PC-3 (cell line): ENCODE measurements at regions not wholly inside any gene's neighbourhood (a gene's known extent, or its start where the extent isn't known, plus 50 kb on each side); places are given as distances from the start of the nearest gene placed in this dataset.

Experiments
- EZH2 ChIP-seq: fragments of 300-600 bp; sonication (generic); IDR thresholded peaks from one replicate; pipeline ENCODE4 v1.6.1; 2017; ENCODE audit warnings: antibody characterized with exemption, mild to moderate bottlenecking, low read length; ENCODE audit not compliant: unreplicated experiment
- TF ChIP-seq, protein P1 (sequence below): fragments of 300-600 bp; sonication (generic); conservative IDR thresholded peaks from 2 replicates; pipeline ENCODE4 v1.5.1; 2017; ENCODE audit warnings: antibody characterized with exemption, low read depth, mild to moderate bottlenecking, low read length

- TF ChIP-seq, protein P1, sequence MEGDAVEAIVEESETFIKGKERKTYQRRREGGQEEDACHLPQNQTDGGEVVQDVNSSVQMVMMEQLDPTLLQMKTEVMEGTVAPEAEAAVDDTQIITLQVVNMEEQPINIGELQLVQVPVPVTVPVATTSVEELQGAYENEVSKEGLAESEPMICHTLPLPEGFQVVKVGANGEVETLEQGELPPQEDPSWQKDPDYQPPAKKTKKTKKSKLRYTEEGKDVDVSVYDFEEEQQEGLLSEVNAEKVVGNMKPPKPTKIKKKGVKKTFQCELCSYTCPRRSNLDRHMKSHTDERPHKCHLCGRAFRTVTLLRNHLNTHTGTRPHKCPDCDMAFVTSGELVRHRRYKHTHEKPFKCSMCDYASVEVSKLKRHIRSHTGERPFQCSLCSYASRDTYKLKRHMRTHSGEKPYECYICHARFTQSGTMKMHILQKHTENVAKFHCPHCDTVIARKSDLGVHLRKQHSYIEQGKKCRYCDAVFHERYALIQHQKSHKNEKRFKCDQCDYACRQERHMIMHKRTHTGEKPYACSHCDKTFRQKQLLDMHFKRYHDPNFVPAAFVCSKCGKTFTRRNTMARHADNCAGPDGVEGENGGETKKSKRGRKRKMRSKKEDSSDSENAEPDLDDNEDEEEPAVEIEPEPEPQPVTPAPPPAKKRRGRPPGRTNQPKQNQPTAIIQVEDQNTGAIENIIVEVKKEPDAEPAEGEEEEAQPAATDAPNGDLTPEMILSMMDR, result no peak
- TF ChIP-seq EZH2, result no peak
These were observed 80.4 kb upstream of the SALL3 start for GRCh38 chr18:78899241-78899640.
